Bronchial epithelial cell (primary cell): ENCODE measurements at regions not wholly inside any gene's neighbourhood (a gene's known extent, or its start where the extent isn't known, plus 50 kb on each side); places are given as distances from the start of the nearest gene placed in this dataset.
A peak's percentile ranks its signal among the peaks of the same experiment; 100 is the strongest.

Experiments used
- DNase-seq: peaks from one replicate; pipeline ENCODE4 v3.0.0-alpha.2; 2010; ENCODE audit warnings: low read depth
- FAIRE-seq: peaks from 2 replicates; lab custom pipeline; 2011; peaks lifted over from hg19 to GRCh38; lab: Jason Lieb, UNC
- H3K27me3 ChIP-seq: 2 replicates; pipeline ENCODE4 v1.5.1; 2011; ENCODE audit warnings: low read length; ENCODE audit not compliant: control insufficient read depth, insufficient read depth
- H3K36me3 ChIP-seq: 2 replicates; pipeline ENCODE4 v1.5.1; 2011; ENCODE audit warnings: low read length; ENCODE audit not compliant: control insufficient read depth, insufficient read depth
- H3K4me3 ChIP-seq: 2 replicates; pipeline ENCODE4 v1.5.1; 2011; ENCODE audit warnings: mild to moderate bottlenecking, low read depth, low read length, control low read depth
- CTCF ChIP-seq: IDR thresholded peaks from 2 replicates; pipeline ENCODE4 v1.5.1; 2011; ENCODE audit warnings: mild to moderate bottlenecking, moderate library complexity, low read length, control low read depth, inconsistent platforms; ENCODE audit not compliant: insufficient read depth, severe bottlenecking

GRCh38 chr18:31241900-31242409 lies 76.0 kb upstream of the DSG1 start:
- Histone ChIP-seq H3K4me3 (no peak overlapping the region), H3K36me3 (no peaks in the 10 kb centered on the region), H3K27me3 (no peaks in the 10 kb centered on the region)
- peak; percentile 97 for FAIRE-seq
- peak; percentile 100 for DNase-seq
- TF ChIP-seq CTCF: peak; percentile 81

- no peak for TF ChIP-seq CTCF
- FAIRE-seq (no peak), DNase-seq (no peak)
- Histone ChIP-seq H3K4me3 (no peak overlapping the region), H3K27me3 (no peaks in the 10 kb centered on the region), H3K36me3 (no peaks in the 10 kb centered on the region)
These were observed 74.0 kb upstream of the DSG1 start for GRCh38 chr18:31243740-31244512.

- Histone ChIP-seq H3K4me3 (no peak overlapping the region), H3K36me3 (no peaks in the 10 kb centered on the region), H3K27me3 (no peaks in the 10 kb centered on the region)
- TF ChIP-seq CTCF: no peak
- DNase-seq: peak; percentile 80
- no peak for FAIRE-seq
These were observed 73.1 kb upstream of the DSG1 start for GRCh38 chr18:31244771-31245394.

- DNase-seq: peak; percentile 86
- FAIRE-seq: no peak
- no peak for TF ChIP-seq CTCF
- Histone ChIP-seq H3K27me3 (no peaks in the 10 kb centered on the region), H3K4me3 (no peak overlapping the region), H3K36me3 (no peaks in the 10 kb centered on the region)
These were observed 72.1 kb upstream of the DSG1 start for GRCh38 chr18:31245820-31246219.

- Histone ChIP-seq H3K36me3 (no peaks in the 10 kb centered on the region), H3K27me3 (no peaks in the 10 kb centered on the region), H3K4me3 (no peak overlapping the region)
- FAIRE-seq (no peak), DNase-seq (no peak)
- no peak for TF ChIP-seq CTCF
These were observed 71.5 kb upstream of the DSG1 start for GRCh38 chr18:31246460-31246859.
